Cardiac muscle cell (in vitro differentiated cells and primary cell): ENCODE measurements at regions not wholly inside any gene's neighbourhood (a gene's known extent, or its start where the extent isn't known, plus 50 kb on each side); places are given as distances from the start of the nearest gene placed in this dataset.

Source experiments
- DNase-seq, 2 donors: peaks; one replicate each; pipeline versions ENCODE4 v3.0.0 to v3.0.0-alpha.2; 2010 to 2017; ENCODE audit warnings: low read depth in 1 of 2, low spot score in 1 of 2
- H3K27ac ChIP-seq: fragments of 200-600 bp; sonication (generic); 2 replicates; pipeline ENCODE4 v1.5.1; 2016
- H3K27me3 ChIP-seq: fragments of 200-600 bp; sonication (generic); 2 replicates; pipeline ENCODE4 v1.6.0; 2016; ENCODE audit warnings: control low read depth
- H3K36me3 ChIP-seq: fragments of 200-600 bp; sonication (generic); 2 replicates; pipeline ENCODE4 v1.5.1; 2016; ENCODE audit warnings: control low read depth
- H3K4me1 ChIP-seq: fragments of 200-600 bp; sonication (generic); 2 replicates; pipeline ENCODE4 v1.8.1; 2017; ENCODE audit warnings: low read depth, mild to moderate bottlenecking, mixed run types
- H3K4me3 ChIP-seq: fragments of 200-600 bp; sonication (generic); 2 replicates; pipeline ENCODE4 v1.5.1; 2016; ENCODE audit warnings: mild to moderate bottlenecking
- H3K9me3 ChIP-seq: fragments of 200-600 bp; sonication (generic); 2 replicates; pipeline ENCODE4 v1.5.1; 2017; ENCODE audit warnings: low read depth, mild to moderate bottlenecking, control low read depth
- CTCF ChIP-seq: IDR thresholded peaks from 2 replicates; pipeline ENCODE4 v1.5.1; 2012; ENCODE audit warnings: low read depth, mild to moderate bottlenecking, low read length

- H3K4me3 ChIP-seq, result no peak overlapping the region
- no peak for TF ChIP-seq CTCF
- no peak for DNase-seq
- peaks cover 12% of the 10 kb centered on the region for H3K4me1 ChIP-seq
- no peaks in the 10 kb centered on the region for H3K36me3 ChIP-seq
- H3K27me3 ChIP-seq, result no peaks in the 10 kb centered on the region
- H3K9me3 ChIP-seq, result no peaks in the 10 kb centered on the region
- H3K27ac ChIP-seq, result no peak overlapping the region
These were observed 66.1 kb upstream of the SEC14L1 start for GRCh38 chr17:77074681-77075080.

GRCh38 chr17:77076124-77076830 lies 64.5 kb upstream of the SEC14L1 start:
- no peak overlapping the region for H3K4me3 ChIP-seq
- no peak overlapping the region for H3K27ac ChIP-seq
- H3K9me3 ChIP-seq, result no peaks in the 10 kb centered on the region
- no peak for TF ChIP-seq CTCF
- no peak for DNase-seq
- peaks cover 12% of the 10 kb centered on the region for H3K4me1 ChIP-seq
- H3K36me3 ChIP-seq, result no peaks in the 10 kb centered on the region
- no peaks in the 10 kb centered on the region for H3K27me3 ChIP-seq

- Histone ChIP-seq H3K36me3 (no peaks in the 10 kb centered on the region), H3K4me1 (peaks cover 3% of the 10 kb centered on the region), H3K27me3 (no peaks in the 10 kb centered on the region), H3K9me3 (no peaks in the 10 kb centered on the region), H3K4me3 (no peak overlapping the region), H3K27ac (no peak overlapping the region)
- no peak for DNase-seq
- TF ChIP-seq CTCF, result no peak
These were observed 57.2 kb upstream of the SEC14L1 start for GRCh38 chr17:77083531-77083930.

GRCh38 chr17:77085926-77086432 lies 54.8 kb upstream of the SEC14L1 start:
- H3K4me3 ChIP-seq, result no peak overlapping the region

GRCh38 chr17:77086433-77087010 lies 54.2 kb upstream of the SEC14L1 start:
- DNase-seq, result peak; percentile 84 to 90
- peak; percentile 96 for TF ChIP-seq CTCF
- H3K27ac ChIP-seq, result no peak overlapping the region
- H3K27me3 ChIP-seq, result no peaks in the 10 kb centered on the region
- H3K4me1 ChIP-seq, result peaks cover 3% of the 10 kb centered on the region
- no peaks in the 10 kb centered on the region for H3K36me3 ChIP-seq
- H3K4me3 ChIP-seq, result no peak overlapping the region
- no peaks in the 10 kb centered on the region for H3K9me3 ChIP-seq

More at GRCh38 chr17:77085926-77086432, 54.8 kb upstream of the SEC14L1 start:
- Histone ChIP-seq H3K4me1 (peaks cover 3% of the 10 kb centered on the region), H3K9me3 (no peaks in the 10 kb centered on the region), H3K27ac (no peak overlapping the region), H3K27me3 (no peaks in the 10 kb centered on the region), H3K36me3 (no peaks in the 10 kb centered on the region)
- no peak for DNase-seq
- TF ChIP-seq CTCF, result no peak
